Activated CD8-positive, alpha-beta T cell treated with anti-CD3 and anti-CD28 coated beads for 36 hours (primary cell): ENCODE measurements at regions not wholly inside any gene's neighbourhood (a gene's known extent, or its start where the extent isn't known, plus 50 kb on each side); places are given as distances from the start of the nearest gene placed in this dataset.

Experiments used
- ATAC-seq: fragments of 200-7000 bp; cut with Tn5 transposase; one replicate; pipeline ENCODE4 v1.10.0; 2021; ENCODE audit warnings: mild to moderate bottlenecking, moderate library complexity
- CTCF ChIA-PET: fragments of 350-600 bp; sonication (Branson Sonifier 250); formaldehyde crosslinking; loops from one replicate; lab custom pipeline; 2021; ENCODE audit warnings: antibody characterized with exemption; lab: Charles Lee
- POLR2A ChIA-PET: fragments of 350-600 bp; sonication (Branson Sonifier 250); formaldehyde crosslinking; loops from one replicate; lab custom pipeline; 2021; ENCODE audit warnings: antibody characterized with exemption; lab: Charles Lee
- DNase-seq: peaks from one replicate; pipeline ENCODE4 v3.0.0-alpha.2; 2020
- H3K27ac Mint-ChIP-seq: one replicate; pipeline ENCODE4 v1.8.0; 2021; ENCODE audit warnings: mild to moderate bottlenecking, mixed read lengths
- H3K27me3 Mint-ChIP-seq: one replicate; pipeline ENCODE4 v1.8.0; 2021; ENCODE audit warnings: mixed read lengths
- H3K36me3 Mint-ChIP-seq: one replicate; pipeline ENCODE4 v1.8.0; 2021; ENCODE audit warnings: low read depth, mixed read lengths
- H3K4me1 Mint-ChIP-seq: one replicate; pipeline ENCODE4 v1.8.0; 2021; ENCODE audit warnings: low read depth, mixed read lengths
- H3K4me3 Mint-ChIP-seq: one replicate; pipeline ENCODE4 v1.8.0; 2021; ENCODE audit warnings: mild to moderate bottlenecking, moderate library complexity, mixed read lengths
- H3K9me3 Mint-ChIP-seq: one replicate; pipeline ENCODE4 v1.8.0; 2021; ENCODE audit warnings: mixed read lengths
- CTCF ChIP-seq: fragments of 200-600 bp; IDR thresholded peaks from one replicate; pipeline ENCODE4 v1.8.0; 2022; ENCODE audit warnings: antibody characterized with exemption, mild to moderate bottlenecking
- intact Hi-C: fragments of 100-400 bp; cut with micrococcal nuclease; formaldehyde crosslinking; loops from one replicate; pipeline ENCODE4 v1.10.0; 2022

GRCh38 chr7:89661876-89662275, 492.4 kb upstream of the STEAP1 start:
- ChIA-PET POLR2A (no interaction called here), CTCF (no interaction called here)
- TF ChIP-seq CTCF = no peak
- DNase-seq (no peak), ATAC-seq (no peak)
- H3K9me3 Mint-ChIP-seq = no peaks in the 10 kb centered on the region
- no peak overlapping the region for H3K4me3 Mint-ChIP-seq
- no peaks in the 10 kb centered on the region for H3K36me3 Mint-ChIP-seq
- intact Hi-C loops = no loop called here
- H3K27me3 Mint-ChIP-seq = peaks cover 3% of the 10 kb centered on the region
- no peaks in the 10 kb centered on the region for H3K4me1 Mint-ChIP-seq
- H3K27ac Mint-ChIP-seq = no peak overlapping the region

- no peak for ATAC-seq
- no peak overlapping the region for H3K4me3 Mint-ChIP-seq
- no peaks in the 10 kb centered on the region for H3K36me3 Mint-ChIP-seq
- DNase-seq = no peak
- ChIA-PET POLR2A (no interaction called here), CTCF (interaction anchor here (0.8 kb wide), 1 partner anchor 10 kb away, joined by 3 read pairs; no protein-coding TSS in a partner anchor)
- no peaks in the 10 kb centered on the region for H3K9me3 Mint-ChIP-seq
- TF ChIP-seq CTCF = no peak
- H3K27me3 Mint-ChIP-seq = no peaks in the 10 kb centered on the region
- intact Hi-C loops = no loop called here
- no peaks in the 10 kb centered on the region for H3K4me1 Mint-ChIP-seq
- H3K27ac Mint-ChIP-seq = no peak overlapping the region
Measured at GRCh38 chr7:89666136-89666835, 488.0 kb upstream of the STEAP1 start.

GRCh38 chr7:89680161-89680560, 474.1 kb upstream of the STEAP1 start:
- POLR2A ChIA-PET = no interaction called here
- DNase-seq (no peak), ATAC-seq (no peak)
- TF ChIP-seq CTCF = no peak
- H3K4me3 Mint-ChIP-seq = no peak overlapping the region
- no peaks in the 10 kb centered on the region for H3K36me3 Mint-ChIP-seq
- H3K9me3 Mint-ChIP-seq = no peaks in the 10 kb centered on the region
- CTCF ChIA-PET = no interaction called here
- no peak overlapping the region for H3K27ac Mint-ChIP-seq
- intact Hi-C loops = no loop called here
- no peaks in the 10 kb centered on the region for H3K4me1 Mint-ChIP-seq
- H3K27me3 Mint-ChIP-seq = peaks cover 2% of the 10 kb centered on the region

GRCh38 chr7:89681448-89681847, 472.8 kb upstream of the STEAP1 start:
- intact Hi-C loops = no loop called here
- no peak overlapping the region for H3K27ac Mint-ChIP-seq
- H3K4me1 Mint-ChIP-seq = no peaks in the 10 kb centered on the region
- DNase-seq (no peak), ATAC-seq (no peak)
- POLR2A ChIA-PET = no interaction called here
- H3K4me3 Mint-ChIP-seq = no peak overlapping the region
- no peaks in the 10 kb centered on the region for H3K9me3 Mint-ChIP-seq
- H3K27me3 Mint-ChIP-seq = no peaks in the 10 kb centered on the region
- CTCF ChIA-PET = no interaction called here
- H3K36me3 Mint-ChIP-seq = no peaks in the 10 kb centered on the region
- no peak for TF ChIP-seq CTCF

GRCh38 chr7:89685287-89685686, 469.0 kb upstream of the STEAP1 start:
- ChIA-PET CTCF (no interaction called here), POLR2A (no interaction called here)
- no peak overlapping the region for H3K27ac Mint-ChIP-seq
- H3K4me3 Mint-ChIP-seq = no peak overlapping the region
- H3K9me3 Mint-ChIP-seq = no peaks in the 10 kb centered on the region
- intact Hi-C loops = no loop called here
- DNase-seq = no peak
- no peaks in the 10 kb centered on the region for H3K36me3 Mint-ChIP-seq
- no peaks in the 10 kb centered on the region for H3K4me1 Mint-ChIP-seq
- H3K27me3 Mint-ChIP-seq = no peaks in the 10 kb centered on the region
- ATAC-seq = no peak
- no peak for TF ChIP-seq CTCF
